Lower leg skin (tissue), 4 donors: ENCODE measurements at regions not wholly inside any gene's neighbourhood (a gene's known extent, or its start where the extent isn't known, plus 50 kb on each side); places are given as distances from the start of the nearest gene placed in this dataset.

Experiments used
- DNase-seq, 2 donors: peaks; one replicate each; pipeline ENCODE4 v3.0.0-alpha.2; 2019; ENCODE audit warnings: low spot score in 2 of 2
- H3K4me3 ChIP-seq: fragments of 200-600 bp; sonication (generic); 2 replicates; pipeline ENCODE4 v1.5.1; 2017; ENCODE audit warnings: mild to moderate bottlenecking, low read depth; ENCODE audit not compliant: poor library complexity, severe bottlenecking
- POLR2A ChIP-seq, 2 donors: fragments of 450-650 bp; IDR thresholded peaks; one replicate each; pipeline ENCODE4 v1.6.1; 2016 to 2017; ENCODE audit warnings: antibody characterized with exemption in 2 of 2, mild to moderate bottlenecking in 1 of 2, moderate library complexity in 1 of 2
- WGBS, 2 donors: methylation state at CpG; one replicate each; pipeline ENCODE4 v1.1.5; 2018; 5-methylcytosine and 5-hydroxymethylcytosine counted together
- intact Hi-C: fragments of 100-400 bp; cut with DNase I; formaldehyde crosslinking; loops from one replicate; pipeline ENCODE4 v1.15.0; 2023; ENCODE audit warnings: low total_unique reads
- TF ChIP-seq, protein P1 (sequence below), 3 donors: fragments of 450-650 bp; IDR thresholded peaks; one replicate each; pipeline ENCODE4 v1.5.1; 2016; ENCODE audit warnings: antibody characterized with exemption in 3 of 3, mild to moderate bottlenecking in 3 of 3, moderate library complexity in 2 of 3

DNA sequence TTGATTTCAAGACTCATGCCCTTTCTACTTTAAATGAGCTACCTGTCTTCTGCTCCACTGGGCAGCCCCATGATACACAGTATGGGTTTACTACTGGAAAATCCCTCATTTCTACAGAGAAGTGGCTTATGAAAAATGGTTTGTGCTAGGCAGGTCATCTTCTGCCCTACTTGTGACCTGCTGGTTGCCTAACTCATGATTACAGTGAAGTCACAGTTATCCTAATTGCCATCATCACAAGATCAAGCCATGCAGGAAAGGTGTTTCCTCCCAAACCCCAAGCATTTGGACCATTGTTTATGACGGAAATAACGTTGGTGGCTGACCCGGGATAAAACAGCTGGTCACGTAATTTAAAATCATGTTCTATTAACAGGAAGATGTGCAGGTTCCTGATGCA is 330.6 kb downstream of the ACTL7B start:
- no peak overlapping the region for H3K4me3 ChIP-seq
- DNase-seq, result no peak
- WGBS, 2 donors, result 62 to 76% methylated on average over 4 of the region's 4 CpGs
- intact Hi-C loops, result no loop called here
- TF ChIP-seq POLR2A (IDR thresholded peaks at IDR 0.05), result no peak
- TF ChIP-seq, protein P1, sequence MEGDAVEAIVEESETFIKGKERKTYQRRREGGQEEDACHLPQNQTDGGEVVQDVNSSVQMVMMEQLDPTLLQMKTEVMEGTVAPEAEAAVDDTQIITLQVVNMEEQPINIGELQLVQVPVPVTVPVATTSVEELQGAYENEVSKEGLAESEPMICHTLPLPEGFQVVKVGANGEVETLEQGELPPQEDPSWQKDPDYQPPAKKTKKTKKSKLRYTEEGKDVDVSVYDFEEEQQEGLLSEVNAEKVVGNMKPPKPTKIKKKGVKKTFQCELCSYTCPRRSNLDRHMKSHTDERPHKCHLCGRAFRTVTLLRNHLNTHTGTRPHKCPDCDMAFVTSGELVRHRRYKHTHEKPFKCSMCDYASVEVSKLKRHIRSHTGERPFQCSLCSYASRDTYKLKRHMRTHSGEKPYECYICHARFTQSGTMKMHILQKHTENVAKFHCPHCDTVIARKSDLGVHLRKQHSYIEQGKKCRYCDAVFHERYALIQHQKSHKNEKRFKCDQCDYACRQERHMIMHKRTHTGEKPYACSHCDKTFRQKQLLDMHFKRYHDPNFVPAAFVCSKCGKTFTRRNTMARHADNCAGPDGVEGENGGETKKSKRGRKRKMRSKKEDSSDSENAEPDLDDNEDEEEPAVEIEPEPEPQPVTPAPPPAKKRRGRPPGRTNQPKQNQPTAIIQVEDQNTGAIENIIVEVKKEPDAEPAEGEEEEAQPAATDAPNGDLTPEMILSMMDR (IDR thresholded peaks at IDR 0.05), result no peak

DNA sequence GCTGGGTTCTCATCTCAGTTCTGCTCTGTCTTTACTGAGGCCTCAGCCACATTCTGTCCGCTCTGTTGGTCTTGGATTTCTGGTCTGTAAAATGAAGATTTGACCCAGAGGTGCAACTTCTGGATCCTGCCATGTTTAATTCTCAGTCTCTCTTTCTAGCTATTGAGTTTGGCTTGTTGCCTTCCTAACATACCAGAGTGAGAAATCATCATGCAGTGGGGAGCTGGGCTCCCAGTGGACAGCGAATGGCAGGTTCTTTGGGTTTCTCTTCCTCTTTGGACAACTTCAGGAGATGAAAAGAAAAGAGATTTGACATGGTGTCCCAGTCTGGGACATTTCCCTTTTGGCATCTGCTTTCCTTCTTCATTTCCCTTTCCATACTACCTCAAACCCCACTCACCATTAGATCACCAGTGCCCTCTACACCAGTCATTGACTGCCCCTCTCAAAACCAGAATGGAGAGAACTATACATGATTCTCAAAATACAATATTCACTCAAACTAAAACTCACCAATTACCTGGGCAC is 334.7 kb downstream of the ACTL7B start:
- WGBS, 2 donors, result 81 to 88% methylated on average over 2 of the region's 2 CpGs
- no peak for TF ChIP-seq POLR2A (IDR thresholded peaks at IDR 0.05)
- TF ChIP-seq, protein P1 (IDR thresholded peaks at IDR 0.05), result no peak
- no peak for DNase-seq
- intact Hi-C loops, result no loop called here
- no peak overlapping the region for H3K4me3 ChIP-seq

DNA sequence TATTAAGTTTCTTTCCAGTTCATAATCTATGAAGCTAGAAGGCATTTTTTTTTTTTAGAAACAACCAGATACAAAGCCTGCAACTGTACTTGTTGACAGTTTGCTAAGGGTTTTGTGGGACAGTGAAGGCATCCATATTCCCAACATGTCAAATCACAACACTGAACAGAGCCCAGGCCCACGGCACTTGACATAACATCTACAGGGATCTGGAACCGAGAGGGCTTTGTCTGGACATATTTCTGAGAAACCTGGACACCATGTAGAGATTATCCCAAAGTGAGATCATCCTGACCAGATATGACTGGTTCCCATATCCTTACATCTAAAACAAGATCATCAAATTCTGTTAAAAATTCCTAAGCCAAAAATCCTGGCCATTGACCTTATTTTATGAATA is 336.3 kb downstream of the ACTL7B start:
- WGBS, 2 donors, result 85 to 90% methylated on average over 2 of the region's 2 CpGs
- TF ChIP-seq POLR2A (IDR thresholded peaks at IDR 0.05), result no peak
- TF ChIP-seq, protein P1 (IDR thresholded peaks at IDR 0.05), result no peak
- intact Hi-C loops, result no loop called here
- H3K4me3 ChIP-seq, result no peak overlapping the region
- DNase-seq, result no peak

DNA sequence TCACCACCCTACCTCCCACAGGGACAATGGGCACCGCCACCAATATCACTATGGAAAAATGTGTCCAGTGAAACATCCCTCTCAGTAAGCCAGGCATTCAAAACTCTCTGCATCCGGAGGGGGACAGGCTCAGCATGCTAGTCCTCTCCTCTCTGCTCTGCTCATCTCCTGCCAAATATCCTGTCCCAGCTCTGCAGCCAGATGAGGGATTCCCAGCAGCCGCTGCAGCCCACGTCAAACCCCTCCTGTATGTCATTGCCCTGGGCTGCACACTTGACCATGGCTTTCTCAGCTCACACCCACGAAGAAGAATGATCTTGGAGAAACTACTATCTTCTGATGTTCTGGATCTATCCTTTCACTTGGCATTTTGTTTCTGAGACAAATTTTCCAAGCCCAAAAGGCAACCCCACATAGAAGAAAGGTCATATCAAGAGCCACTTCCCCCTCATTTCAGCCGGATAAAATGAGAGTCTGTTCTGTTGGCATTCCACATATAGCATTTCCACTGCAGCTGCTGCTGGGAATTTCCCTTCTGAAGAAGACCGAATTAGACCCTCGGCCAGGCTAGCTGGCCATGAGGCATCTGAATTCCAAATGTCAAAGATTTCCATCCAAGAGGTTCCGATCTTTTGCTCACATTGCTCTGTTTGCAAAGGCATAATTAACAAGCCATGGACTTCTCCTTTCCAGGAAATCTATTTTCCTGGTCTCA is 338.0 kb downstream of the ACTL7B start:
- no peak overlapping the region for H3K4me3 ChIP-seq
- intact Hi-C loops, result no loop called here
- no peak for DNase-seq
- TF ChIP-seq POLR2A (IDR thresholded peaks at IDR 0.05), result no peak
- TF ChIP-seq, protein P1 (IDR thresholded peaks at IDR 0.05), result no peak
- 36 to 61% methylated on average over 9 of the region's 9 CpGs for WGBS, 2 donors

DNA sequence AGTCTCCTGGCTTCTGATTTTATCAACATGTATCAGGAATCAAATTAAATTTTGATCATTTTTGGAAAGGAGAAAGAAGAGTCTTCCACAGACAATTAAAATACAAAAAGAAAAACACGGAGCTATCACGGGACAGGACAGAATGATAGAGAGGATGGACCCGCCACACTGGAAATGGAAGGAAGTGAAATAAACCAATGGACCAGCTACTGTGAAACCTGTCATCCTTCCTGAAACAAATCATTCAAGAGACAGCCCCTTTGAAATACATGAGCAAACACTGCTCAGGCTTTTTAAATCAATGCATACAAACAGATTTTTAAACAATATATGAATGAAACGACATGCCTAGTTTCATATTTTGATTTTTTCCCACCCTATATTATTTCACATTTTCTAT is 339.4 kb downstream of the ACTL7B start:
- no peak for TF ChIP-seq POLR2A (IDR thresholded peaks at IDR 0.05)
- TF ChIP-seq, protein P1 (IDR thresholded peaks at IDR 0.05), result no peak
- intact Hi-C loops, result no loop called here
- no peak for DNase-seq
- no peak overlapping the region for H3K4me3 ChIP-seq
- WGBS, 2 donors, result 88 to 95% methylated on average over 4 of the region's 4 CpGs

DNA sequence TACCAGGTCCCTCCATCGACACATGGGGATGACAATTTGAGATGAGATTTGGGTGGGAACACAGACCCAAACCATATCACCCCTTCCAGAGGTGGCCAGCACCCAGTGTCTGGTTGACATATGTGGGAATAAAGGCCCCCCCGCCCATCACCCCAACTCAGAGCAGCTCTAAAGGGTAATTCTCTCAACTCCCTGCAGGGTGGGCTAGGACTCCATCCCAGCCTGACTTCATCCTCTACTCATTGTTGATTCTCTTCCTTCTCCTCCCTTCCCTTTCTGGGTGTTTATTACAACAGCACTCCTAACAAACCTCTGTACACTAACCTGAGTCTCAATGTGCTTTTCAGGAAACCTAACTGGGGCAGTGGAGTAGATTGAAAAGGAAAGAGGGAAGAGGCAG is 339.9 kb downstream of the ACTL7B start:
- TF ChIP-seq POLR2A (IDR thresholded peaks at IDR 0.05), result no peak
- TF ChIP-seq, protein P1 (IDR thresholded peaks at IDR 0.05), result no peak
- 89 to 91% methylated on average over 2 of the region's 2 CpGs for WGBS, 2 donors
- no peak for DNase-seq
- H3K4me3 ChIP-seq, result no peak overlapping the region
- intact Hi-C loops, result no loop called here
